Peyer's patch (tissue), 4 donors: ENCODE measurements at regions not wholly inside any gene's neighbourhood (a gene's known extent, or its start where the extent isn't known, plus 50 kb on each side); places are given as distances from the start of the nearest gene placed in this dataset.

Source experiments
- DNase-seq, 3 donors: peaks; one replicate each; pipeline ENCODE4 v3.0.0-alpha.2; 2017 to 2019
- H3K27ac ChIP-seq, 4 donors: fragments of 200-600 bp; sonication (generic); one replicate each; pipeline ENCODE4 v1.5.1; 2016 to 2019
- H3K27me3 ChIP-seq, 2 donors: fragments of 200-600 bp; sonication (generic); one replicate each; pipeline ENCODE4 v1.5.1; 2019
- H3K36me3 ChIP-seq, 3 donors: fragments of 200-600 bp; sonication (generic); one replicate each; pipeline ENCODE4 v1.5.1; 2016 to 2019
- H3K4me1 ChIP-seq, 4 donors: fragments of 200-600 bp; sonication (generic); one replicate each; pipeline ENCODE4 v1.5.1; 2016 to 2019
- H3K4me3 ChIP-seq, 4 donors: fragments of 200-600 bp; sonication (generic); 1 replicate in 3 of 4; 2 replicates in 1 of 4; pipeline ENCODE4 v1.5.1; 2016 to 2019; ENCODE audit warnings: mild to moderate bottlenecking in 1 of 4
- H3K9me3 ChIP-seq, 4 donors: fragments of 200-600 bp; sonication (generic); one replicate each; pipeline ENCODE4 v1.5.1; 2016 to 2019; ENCODE audit warnings: mild to moderate bottlenecking in 1 of 4
- CTCF ChIP-seq, 6 experiments: fragments of 450-650 bp in 4 of 6; fragments of 200-600 bp in 2 of 6; sonication (generic) in 1 of 6; IDR thresholded peaks; one replicate each; pipeline ENCODE4 v1.5.1; 2017 to 2019; ENCODE audit warnings: antibody characterized with exemption in 6 of 6, mild to moderate bottlenecking in 3 of 6, moderate library complexity in 1 of 6
- POLR2A ChIP-seq, 2 donors: fragments of 450-650 bp; IDR thresholded peaks; one replicate each; pipeline ENCODE4 v1.5.1; 2017; ENCODE audit warnings: antibody characterized with exemption in 2 of 2, mild to moderate bottlenecking in 2 of 2, moderate library complexity in 2 of 2

- Histone ChIP-seq H3K27me3 (no peaks in the 10 kb centered on the region), H3K4me3 (no peak overlapping the region), H3K27ac (no peak overlapping the region), H3K9me3 (no peaks in the 10 kb centered on the region), H3K36me3 (no peaks in the 10 kb centered on the region), H3K4me1 (no peaks in the 10 kb centered on the region)
- no peak for DNase-seq
- TF ChIP-seq CTCF (IDR thresholded peaks at IDR 0.05) (no peak), POLR2A (IDR thresholded peaks at IDR 0.05) (no peak)
These were observed 290.2 kb downstream of the SPATA17 start for GRCh38 chr1:217921126-217921904.

GRCh38 chr1:217924924-217925323 lies 293.8 kb downstream of the SPATA17 start:
- TF ChIP-seq CTCF (IDR thresholded peaks at IDR 0.05) (no peak), POLR2A (IDR thresholded peaks at IDR 0.05) (no peak)
- H3K4me3 ChIP-seq: no peak overlapping the region
- no peaks in the 10 kb centered on the region for H3K27me3 ChIP-seq
- H3K36me3 ChIP-seq: no peaks in the 10 kb centered on the region
- H3K4me1 ChIP-seq: no peaks in the 10 kb centered on the region
- no peak overlapping the region for H3K27ac ChIP-seq
- DNase-seq: no peak
- no peaks in the 10 kb centered on the region for H3K9me3 ChIP-seq

- H3K36me3 ChIP-seq: no peaks in the 10 kb centered on the region
- no peaks in the 10 kb centered on the region for H3K9me3 ChIP-seq
- DNase-seq: no peak
- no peak overlapping the region for H3K27ac ChIP-seq
- H3K4me1 ChIP-seq: no peaks in the 10 kb centered on the region
- H3K27me3 ChIP-seq: no peaks in the 10 kb centered on the region
- H3K4me3 ChIP-seq: no peak overlapping the region
- TF ChIP-seq POLR2A (IDR thresholded peaks at IDR 0.05) (no peak), CTCF (IDR thresholded peaks at IDR 0.05) (no peak)
These were observed 298.2 kb downstream of the SPATA17 start for GRCh38 chr1:217929213-217929885.

GRCh38 chr1:217943361-217943760 lies 312.2 kb downstream of the SPATA17 start:
- H3K4me1 ChIP-seq: no peaks in the 10 kb centered on the region
- no peak for DNase-seq
- no peak for TF ChIP-seq POLR2A (IDR thresholded peaks at IDR 0.05)
- no peak for TF ChIP-seq CTCF (IDR thresholded peaks at IDR 0.05)
- no peaks in the 10 kb centered on the region for H3K27me3 ChIP-seq
- H3K4me3 ChIP-seq: no peak overlapping the region
- no peak overlapping the region for H3K27ac ChIP-seq
- no peaks in the 10 kb centered on the region for H3K9me3 ChIP-seq
- no peaks in the 10 kb centered on the region for H3K36me3 ChIP-seq

- H3K4me3 ChIP-seq: no peak overlapping the region
- H3K27me3 ChIP-seq: no peaks in the 10 kb centered on the region
- no peak for TF ChIP-seq CTCF (IDR thresholded peaks at IDR 0.05)
- TF ChIP-seq POLR2A (IDR thresholded peaks at IDR 0.05): no peak
- no peaks in the 10 kb centered on the region for H3K9me3 ChIP-seq
- no peak for DNase-seq
- H3K36me3 ChIP-seq: no peaks in the 10 kb centered on the region
- H3K4me1 ChIP-seq: no peaks in the 10 kb centered on the region
- no peak overlapping the region for H3K27ac ChIP-seq
These were observed 313.4 kb downstream of the SPATA17 start for GRCh38 chr1:217944550-217944949.
